HUDEP-2 (cell line): ENCODE measurements at regions not wholly inside any gene's neighbourhood (a gene's known extent, or its start where the extent isn't known, plus 50 kb on each side); places are given as distances from the start of the nearest gene placed in this dataset.

Experiments used
- DNase-seq, 76 experiments: peaks; one replicate each; lab custom pipeline; 2025; ENCODE audit not compliant: unreplicated experiment in 76 of 76; lab: John Stamatoyannopoulos, UW

GRCh38 chr2:37858400-37858711 lies 66.7 kb upstream of the RMDN2 start:
- DNase-seq = no peak

DNA sequence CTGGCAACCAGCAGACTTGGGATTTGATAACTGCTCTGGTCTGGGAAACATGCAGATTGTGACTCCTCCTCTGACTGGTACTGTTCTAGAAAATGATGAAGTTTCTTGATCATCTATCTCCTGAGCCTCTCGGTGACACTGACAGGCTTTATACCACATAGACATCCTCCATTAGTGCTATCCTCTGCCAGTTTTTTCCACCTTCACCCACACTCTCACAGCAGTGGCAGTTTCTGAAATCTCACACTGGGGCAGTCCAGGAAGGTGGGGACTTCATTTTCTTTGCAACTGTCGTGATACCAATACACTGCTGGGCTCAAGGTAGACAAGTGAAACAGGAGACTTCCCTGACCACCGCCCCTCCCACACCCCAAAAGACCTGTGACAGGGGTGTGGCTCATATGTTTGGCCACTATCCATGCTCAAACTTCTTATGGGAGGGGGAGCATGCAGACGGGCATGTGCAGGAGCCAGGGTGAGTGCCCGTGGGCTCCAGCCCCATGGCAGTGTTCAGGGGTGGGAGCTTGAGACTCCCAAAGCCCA lies 66.3 kb upstream of the RMDN2 start:
- DNase-seq = no peak

DNA sequence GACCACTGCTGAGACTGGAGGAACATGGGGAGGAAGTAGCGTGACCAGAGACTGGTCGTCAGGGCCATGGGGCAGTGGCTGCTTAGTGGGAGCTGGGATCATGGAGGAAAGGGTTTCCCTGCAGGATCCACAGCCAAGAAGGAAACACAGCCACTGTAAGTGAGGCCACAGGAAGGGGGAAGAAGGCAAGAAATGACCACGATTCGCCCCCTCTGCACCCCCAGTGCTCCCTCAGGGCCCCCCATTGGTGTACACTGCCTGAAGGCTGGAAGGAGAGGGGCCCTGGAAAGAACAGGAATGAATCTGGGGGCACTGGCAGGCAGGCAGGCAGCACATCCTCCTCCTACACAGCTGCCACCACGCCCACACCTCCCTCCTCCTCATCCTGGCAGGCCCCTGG lies 62.5 kb upstream of the RMDN2 start:
- DNase-seq = no peak

GRCh38 chr2:37864217-37864616 lies 60.9 kb upstream of the RMDN2 start:
- DNase-seq = no peak

DNA sequence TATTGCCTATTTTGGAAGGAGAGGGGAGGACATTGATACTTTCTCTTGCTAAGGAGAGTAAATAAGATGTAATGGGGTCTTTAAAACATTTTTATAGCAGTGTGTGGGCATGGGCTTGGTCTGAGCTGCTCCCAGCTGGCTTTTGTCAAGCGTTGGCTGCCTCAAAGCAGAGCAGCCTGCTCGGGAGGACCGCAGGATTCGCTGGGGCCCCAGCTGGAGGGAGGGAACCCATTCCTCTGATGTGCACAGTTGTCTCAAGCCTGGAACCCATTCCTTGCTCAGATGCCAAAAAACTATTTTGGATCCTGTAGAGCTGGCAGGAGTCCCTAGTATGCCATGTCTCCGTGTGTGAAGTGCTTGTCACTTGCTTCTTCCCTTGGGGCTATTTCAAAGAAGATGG lies 59.4 kb upstream of the RMDN2 start:
- no peak for DNase-seq

GRCh38 chr2:37866171-37866934 lies 58.7 kb upstream of the RMDN2 start:
- DNase-seq = no peak

DNA sequence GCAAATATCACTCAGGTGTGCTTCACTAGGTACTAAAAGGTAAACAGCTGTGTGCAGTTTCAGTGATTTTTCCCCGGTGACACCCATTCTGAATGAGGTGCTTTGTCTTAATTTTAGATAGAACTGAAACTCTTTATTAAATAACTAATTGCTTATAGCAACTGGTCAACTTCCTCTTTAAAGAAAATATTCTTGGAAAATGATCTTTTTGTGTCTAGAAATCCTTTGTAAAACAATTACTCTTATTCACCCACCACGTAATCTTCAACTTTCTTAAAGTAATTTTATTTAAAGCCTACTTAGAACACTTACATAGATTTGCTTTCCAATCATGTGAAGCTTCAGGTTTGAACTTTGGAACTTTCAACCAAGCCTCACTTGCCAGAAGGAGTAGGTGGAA lies 57.9 kb upstream of the RMDN2 start:
- no peak for DNase-seq

DNA sequence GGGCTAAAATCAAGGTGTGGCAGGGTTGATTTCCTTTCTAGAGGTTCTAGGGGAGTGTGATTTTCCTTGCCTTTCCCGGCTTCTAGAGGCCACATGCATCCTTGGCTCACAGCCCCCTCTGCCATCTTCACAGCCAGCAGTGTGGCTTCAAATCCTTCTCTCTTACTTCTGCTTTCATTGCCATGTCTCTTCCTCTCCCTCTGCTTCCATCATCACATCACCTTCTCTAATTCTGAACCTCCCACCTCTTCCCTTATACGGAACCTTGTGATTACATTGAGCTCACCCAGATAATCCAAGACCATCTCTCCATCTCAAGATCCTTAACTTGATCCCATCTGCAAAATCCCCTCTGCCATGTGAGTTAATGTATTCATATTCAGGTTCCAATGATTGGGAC lies 56.2 kb upstream of the RMDN2 start:
- no peak for DNase-seq

DNA sequence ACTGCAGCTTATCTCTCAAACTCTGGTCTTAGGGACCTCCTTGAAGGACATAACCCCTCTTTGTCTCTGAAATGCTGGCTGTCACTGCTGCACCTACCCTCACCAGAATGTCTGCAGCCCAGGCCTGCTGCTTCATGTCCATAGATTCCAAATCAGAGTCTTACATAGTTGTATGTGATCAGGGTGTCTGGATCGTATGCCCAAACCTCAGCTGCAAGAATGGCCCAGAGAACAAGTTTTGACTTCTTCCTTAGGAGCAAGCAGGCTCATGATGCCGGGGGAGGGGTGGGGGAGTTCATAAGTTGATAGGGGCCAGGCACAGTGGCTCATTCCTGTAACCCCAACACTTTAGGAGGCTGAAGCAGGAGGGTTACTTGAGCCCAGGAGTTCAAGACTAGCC lies 55.8 kb upstream of the RMDN2 start:
- no peak for DNase-seq

- DNase-seq = no peak
These were observed 55.3 kb upstream of the RMDN2 start for GRCh38 chr2:37869771-37870170.

DNA sequence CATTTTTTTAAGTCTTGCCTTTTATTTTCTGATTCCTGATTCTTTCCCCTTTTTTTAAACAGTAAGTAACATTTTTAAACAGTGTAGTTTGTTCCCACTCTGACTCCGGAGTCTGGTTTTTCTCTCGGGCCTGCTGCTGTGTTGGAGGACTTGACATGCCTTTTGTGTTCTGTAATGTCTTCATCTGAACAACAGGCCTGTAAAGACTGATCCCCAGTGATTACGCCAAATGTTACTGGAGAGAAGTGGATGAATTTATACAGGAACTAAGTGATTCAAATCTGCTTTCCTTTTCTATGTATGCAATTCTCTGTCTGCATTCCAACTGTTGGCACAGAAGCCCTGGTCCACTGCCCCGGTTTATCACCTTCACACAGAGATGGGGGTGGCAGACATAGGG lies 54.3 kb upstream of the RMDN2 start:
- DNase-seq = no peak

GRCh38 chr2:37871456-37872191 lies 53.5 kb upstream of the RMDN2 start:
- DNase-seq = no peak

DNA sequence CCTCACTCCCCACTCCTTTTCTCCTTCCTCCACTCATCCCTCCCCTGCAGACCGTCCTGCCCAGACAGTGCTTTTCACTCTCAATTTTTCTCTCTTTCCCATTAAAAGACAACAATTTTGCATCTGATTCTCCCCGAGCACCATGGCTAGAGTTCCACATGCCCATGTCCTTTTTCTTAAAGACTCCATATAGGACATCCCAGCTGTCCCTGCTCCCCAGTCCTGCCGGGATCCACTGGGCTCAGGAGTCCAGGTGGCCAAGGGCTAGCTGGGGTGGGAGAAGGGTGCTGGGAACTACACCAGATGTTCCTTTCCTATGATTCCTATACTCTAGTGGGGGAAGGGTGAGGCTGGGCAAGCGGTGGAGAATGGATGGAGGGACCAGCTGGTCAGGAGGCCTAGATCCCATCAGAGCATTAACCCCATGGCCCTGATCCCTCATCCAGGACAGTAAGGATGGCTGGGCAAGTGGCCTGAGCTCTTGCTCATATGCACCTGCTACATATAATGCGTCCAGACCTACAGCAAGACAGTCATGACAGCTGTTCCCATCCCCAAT lies 52.8 kb upstream of the RMDN2 start:
- no peak for DNase-seq

GRCh38 chr2:37873229-37873628 lies 51.9 kb upstream of the RMDN2 start:
- DNase-seq = no peak

DNA sequence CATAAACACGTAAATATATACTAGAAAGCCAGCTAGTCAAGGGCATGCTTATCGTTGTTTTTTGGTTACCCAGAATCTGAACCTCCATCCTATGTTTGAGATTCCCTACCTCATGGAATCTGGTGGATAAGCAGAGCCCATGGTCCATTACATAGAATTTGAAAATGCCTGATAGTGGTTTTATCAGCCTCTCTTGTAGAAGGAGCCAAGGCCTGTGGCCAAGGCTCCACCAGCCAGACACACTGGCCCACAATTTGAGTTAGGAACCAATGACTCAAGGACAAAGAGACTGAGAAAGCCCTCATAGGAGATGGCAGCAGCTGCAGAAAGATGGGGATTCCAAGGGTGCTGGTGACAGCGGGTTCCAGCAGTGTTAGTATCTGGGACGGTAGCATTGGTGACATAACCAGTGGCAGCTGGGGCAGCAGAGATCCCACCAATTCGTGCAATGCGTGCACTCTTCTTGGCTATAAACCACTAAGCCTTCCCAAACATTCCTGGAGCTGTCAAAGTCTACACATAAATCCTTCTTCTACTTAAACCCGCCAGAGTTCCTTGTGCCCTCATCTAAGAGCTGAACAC lies 51.2 kb upstream of the RMDN2 start:
- no peak for DNase-seq

DNA sequence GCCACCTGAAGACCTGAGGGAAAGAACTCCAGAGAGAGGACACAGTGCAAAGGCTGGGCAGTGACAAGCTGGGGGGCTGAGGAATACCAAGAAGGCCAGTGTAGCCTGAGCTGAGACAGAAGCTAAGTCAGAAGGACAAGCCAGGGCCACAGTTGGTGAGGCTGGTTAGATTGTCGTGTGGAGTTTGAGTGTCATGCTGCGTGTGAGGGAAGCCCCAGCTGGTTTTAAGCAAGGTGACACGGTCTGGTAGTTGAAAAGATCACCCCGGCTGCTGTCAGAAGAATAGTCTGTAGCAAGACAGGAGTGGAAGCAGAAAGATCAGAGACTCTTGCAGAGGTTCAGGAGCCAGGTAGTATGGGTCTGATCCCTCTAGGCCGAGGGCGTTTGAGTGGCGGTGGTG lies 50.6 kb upstream of the RMDN2 start:
- no peak for DNase-seq
